HL-60 (cell line): ENCODE measurements at regions not wholly inside any gene's neighbourhood (a gene's known extent, or its start where the extent isn't known, plus 50 kb on each side); places are given as distances from the start of the nearest gene placed in this dataset.

Experiments
- DNase-seq, 2 experiments: peaks; one replicate each; pipeline ENCODE4 v3.0.0-alpha.2; 2010 to 2020; ENCODE audit warnings: low read depth in 1 of 2, low spot score in 1 of 2
- H3K27ac ChIP-seq: fragments of 250-450 bp; sonication (Bioruptor Pico); replicated peaks from 2 replicates; pipeline ENCODE4 v1.5.1; 2020; ENCODE audit warnings: mild to moderate bottlenecking, moderate library complexity
- H3K27me3 ChIP-seq: fragments of 250-450 bp; sonication (Bioruptor Pico); 2 replicates; pipeline ENCODE4 v1.5.1; 2021; ENCODE audit warnings: mild to moderate bottlenecking, moderate library complexity; ENCODE audit not compliant: insufficient read depth, poor library complexity, severe bottlenecking
- H3K4me3 ChIP-seq: replicated peaks from 2 replicates; pipeline ENCODE4 v1.5.1; 2011; ENCODE audit warnings: mild to moderate bottlenecking, control low read depth, low read length; ENCODE audit not compliant: insufficient read depth
- GABPA ChIP-seq: IDR thresholded peaks from 2 replicates; pipeline ENCODE4 v1.6.1; 2012; ENCODE audit warnings: low read depth
- POLR2AphosphoS5 ChIP-seq: IDR thresholded peaks from 2 replicates; pipeline ENCODE4 v1.6.1; 2012; ENCODE audit warnings: low read depth
- REST ChIP-seq: IDR thresholded peaks from 2 replicates; pipeline ENCODE4 v1.6.1; 2012; ENCODE audit warnings: low read depth; ENCODE audit not compliant: insufficient replicate concordance
- SPI1 ChIP-seq: IDR thresholded peaks from 2 replicates; pipeline ENCODE4 v1.6.1; 2012; ENCODE audit warnings: low read depth, mild to moderate bottlenecking, borderline replicate concordance
- TF ChIP-seq, protein P1 (sequence below): IDR thresholded peaks from one replicate; pipeline ENCODE4 v1.5.1; 2011; ENCODE audit warnings: low read length, control low read depth, inconsistent platforms; ENCODE audit not compliant: insufficient read depth

DNA sequence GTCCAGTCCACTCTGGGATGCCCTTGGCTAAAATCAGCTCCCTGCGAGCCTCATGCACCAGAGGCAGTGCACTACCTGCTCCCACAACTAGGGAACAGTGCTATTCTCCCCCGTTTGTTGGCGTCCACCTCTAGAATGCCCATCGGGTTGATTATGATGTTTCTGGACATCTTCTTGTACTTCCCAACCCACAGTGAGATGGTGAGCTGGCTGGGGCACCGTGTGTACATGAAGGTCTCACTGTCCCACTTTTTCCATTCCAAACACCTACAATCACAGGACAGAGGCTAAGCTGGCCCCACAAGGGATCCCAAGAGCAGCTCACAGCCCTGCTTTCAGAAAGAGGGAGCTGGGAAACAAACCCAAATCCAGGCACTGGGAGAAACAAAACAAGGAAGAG, 126.2 kb upstream of the ZNF92 start:
- H3K4me3 ChIP-seq = no peak overlapping the region
- TF ChIP-seq, protein P1, sequence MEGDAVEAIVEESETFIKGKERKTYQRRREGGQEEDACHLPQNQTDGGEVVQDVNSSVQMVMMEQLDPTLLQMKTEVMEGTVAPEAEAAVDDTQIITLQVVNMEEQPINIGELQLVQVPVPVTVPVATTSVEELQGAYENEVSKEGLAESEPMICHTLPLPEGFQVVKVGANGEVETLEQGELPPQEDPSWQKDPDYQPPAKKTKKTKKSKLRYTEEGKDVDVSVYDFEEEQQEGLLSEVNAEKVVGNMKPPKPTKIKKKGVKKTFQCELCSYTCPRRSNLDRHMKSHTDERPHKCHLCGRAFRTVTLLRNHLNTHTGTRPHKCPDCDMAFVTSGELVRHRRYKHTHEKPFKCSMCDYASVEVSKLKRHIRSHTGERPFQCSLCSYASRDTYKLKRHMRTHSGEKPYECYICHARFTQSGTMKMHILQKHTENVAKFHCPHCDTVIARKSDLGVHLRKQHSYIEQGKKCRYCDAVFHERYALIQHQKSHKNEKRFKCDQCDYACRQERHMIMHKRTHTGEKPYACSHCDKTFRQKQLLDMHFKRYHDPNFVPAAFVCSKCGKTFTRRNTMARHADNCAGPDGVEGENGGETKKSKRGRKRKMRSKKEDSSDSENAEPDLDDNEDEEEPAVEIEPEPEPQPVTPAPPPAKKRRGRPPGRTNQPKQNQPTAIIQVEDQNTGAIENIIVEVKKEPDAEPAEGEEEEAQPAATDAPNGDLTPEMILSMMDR = no peak
- TF ChIP-seq POLR2AphosphoS5 (no peak), GABPA (no peak), SPI1 (no peak)
- H3K27me3 ChIP-seq = peaks cover 6% of the 10 kb centered on the region
- no peak for DNase-seq
- no peak overlapping the region for H3K27ac ChIP-seq

DNA sequence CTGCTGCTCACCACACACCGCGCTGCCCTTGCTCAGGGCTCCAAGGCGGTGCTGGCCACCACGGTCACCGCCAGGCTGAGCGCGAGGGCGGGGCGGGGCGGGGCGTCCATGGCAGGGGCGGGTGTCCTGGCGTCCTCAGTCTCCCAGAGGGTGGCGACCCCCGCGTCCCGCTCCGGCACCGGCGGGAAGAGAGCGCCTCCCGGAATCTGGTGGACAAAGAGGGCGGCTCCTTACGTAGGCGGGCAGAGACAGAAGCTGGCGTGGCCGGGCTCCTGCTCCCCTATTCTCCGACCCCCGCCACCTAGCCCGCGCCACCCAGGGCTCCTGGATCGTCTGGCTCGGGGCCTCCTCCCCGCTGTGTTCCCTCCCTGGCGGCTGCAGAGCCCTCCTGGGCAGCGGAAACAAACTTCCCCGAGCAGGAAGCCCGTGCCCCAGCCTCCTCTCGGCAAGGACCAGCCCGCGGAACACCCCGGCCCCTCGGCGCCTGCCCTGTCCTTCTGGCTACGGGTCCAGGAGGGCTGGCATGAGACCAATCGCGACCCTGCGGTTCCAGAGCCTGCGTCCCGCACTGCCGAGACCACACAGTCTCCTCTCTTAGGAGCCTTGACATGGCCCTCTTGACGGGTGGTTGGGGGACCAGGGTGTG, 133.8 kb upstream of the ZNF92 start:
- peaks cover 11% of the 10 kb centered on the region for H3K27me3 ChIP-seq
- DNase-seq = no peak
- peak overlapping the region; percentile 17; the same call in 1 of the 2 replicates for H3K4me3 ChIP-seq
- no peak for TF ChIP-seq POLR2AphosphoS5
- no peak for TF ChIP-seq GABPA
- no peak for TF ChIP-seq REST
- TF ChIP-seq, protein P1 = no peak
- no peak for TF ChIP-seq SPI1
- no peak overlapping the region for H3K27ac ChIP-seq

- Histone ChIP-seq H3K4me3 (no peak overlapping the region), H3K27me3 (peaks cover 11% of the 10 kb centered on the region), H3K27ac (no peak overlapping the region)
- no peak for DNase-seq
- TF ChIP-seq, protein P1 = no peak
- TF ChIP-seq GABPA (no peak), POLR2AphosphoS5 (no peak), SPI1 (no peak), REST (no peak)
These were observed 134.3 kb upstream of the ZNF92 start for GRCh38 chr7:65239324-65239706.

DNA sequence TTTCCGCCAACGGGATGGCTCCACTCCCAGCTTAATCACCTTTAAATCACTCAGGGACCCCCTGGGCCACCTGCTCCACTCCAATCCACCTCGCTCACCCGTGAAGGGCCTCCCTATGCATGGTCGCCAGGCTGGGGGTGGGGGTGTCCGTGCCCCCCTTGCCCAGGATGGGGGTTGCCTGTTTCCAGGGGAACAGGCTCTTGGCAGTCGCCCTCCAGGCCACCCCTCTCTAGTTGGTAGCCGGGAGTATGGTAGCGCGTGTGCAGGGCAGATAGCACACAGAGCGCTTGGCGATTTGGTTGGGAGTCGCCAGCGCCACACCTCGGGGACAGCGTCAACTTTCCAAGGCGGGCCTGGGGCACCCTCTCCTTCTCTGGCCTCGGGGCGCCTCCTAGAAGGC, 134.9 kb upstream of the ZNF92 start:
- DNase-seq = no peak

More for the DNA sequence above, 134.9 kb upstream of the ZNF92 start:
- Histone ChIP-seq H3K27me3 (peaks cover 11% of the 10 kb centered on the region), H3K27ac (no peak overlapping the region), H3K4me3 (no peak overlapping the region)
- TF ChIP-seq REST (no peak), GABPA (no peak), POLR2AphosphoS5 (no peak), SPI1 (no peak)
- TF ChIP-seq, protein P1 = no peak
